ENCODE measurements at regions not wholly inside any gene's neighbourhood (a gene's known extent, or its start where the extent isn't known, plus 50 kb on each side); places are given as distances from the start of the nearest gene placed in this dataset.

DNA sequence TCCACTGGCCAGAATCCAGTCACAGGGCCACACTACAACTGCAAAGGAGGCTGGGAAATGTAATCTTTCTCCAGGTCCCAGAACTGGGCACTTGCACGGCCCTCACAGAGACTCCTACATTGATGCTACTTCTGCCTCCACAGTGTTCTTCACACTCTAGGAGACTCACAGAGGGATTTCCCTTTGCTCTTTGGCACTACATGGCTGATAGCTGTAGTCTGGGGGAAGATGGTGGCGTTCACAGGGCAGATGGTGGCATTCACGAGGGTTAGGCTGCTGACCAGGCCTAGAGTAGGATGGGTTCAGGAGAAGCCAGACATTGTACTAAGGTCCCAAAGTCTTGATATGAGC lies 151.1 kb downstream of the NUAK1 start:
- TF ChIP-seq, protein P1, sequence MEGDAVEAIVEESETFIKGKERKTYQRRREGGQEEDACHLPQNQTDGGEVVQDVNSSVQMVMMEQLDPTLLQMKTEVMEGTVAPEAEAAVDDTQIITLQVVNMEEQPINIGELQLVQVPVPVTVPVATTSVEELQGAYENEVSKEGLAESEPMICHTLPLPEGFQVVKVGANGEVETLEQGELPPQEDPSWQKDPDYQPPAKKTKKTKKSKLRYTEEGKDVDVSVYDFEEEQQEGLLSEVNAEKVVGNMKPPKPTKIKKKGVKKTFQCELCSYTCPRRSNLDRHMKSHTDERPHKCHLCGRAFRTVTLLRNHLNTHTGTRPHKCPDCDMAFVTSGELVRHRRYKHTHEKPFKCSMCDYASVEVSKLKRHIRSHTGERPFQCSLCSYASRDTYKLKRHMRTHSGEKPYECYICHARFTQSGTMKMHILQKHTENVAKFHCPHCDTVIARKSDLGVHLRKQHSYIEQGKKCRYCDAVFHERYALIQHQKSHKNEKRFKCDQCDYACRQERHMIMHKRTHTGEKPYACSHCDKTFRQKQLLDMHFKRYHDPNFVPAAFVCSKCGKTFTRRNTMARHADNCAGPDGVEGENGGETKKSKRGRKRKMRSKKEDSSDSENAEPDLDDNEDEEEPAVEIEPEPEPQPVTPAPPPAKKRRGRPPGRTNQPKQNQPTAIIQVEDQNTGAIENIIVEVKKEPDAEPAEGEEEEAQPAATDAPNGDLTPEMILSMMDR (IDR thresholded peaks at IDR 0.05; ENCODE audit: low read depth, low read length), result no peak
- DNase-seq (ENCODE audit: extremely low read depth, low read depth), result no peak

DNA sequence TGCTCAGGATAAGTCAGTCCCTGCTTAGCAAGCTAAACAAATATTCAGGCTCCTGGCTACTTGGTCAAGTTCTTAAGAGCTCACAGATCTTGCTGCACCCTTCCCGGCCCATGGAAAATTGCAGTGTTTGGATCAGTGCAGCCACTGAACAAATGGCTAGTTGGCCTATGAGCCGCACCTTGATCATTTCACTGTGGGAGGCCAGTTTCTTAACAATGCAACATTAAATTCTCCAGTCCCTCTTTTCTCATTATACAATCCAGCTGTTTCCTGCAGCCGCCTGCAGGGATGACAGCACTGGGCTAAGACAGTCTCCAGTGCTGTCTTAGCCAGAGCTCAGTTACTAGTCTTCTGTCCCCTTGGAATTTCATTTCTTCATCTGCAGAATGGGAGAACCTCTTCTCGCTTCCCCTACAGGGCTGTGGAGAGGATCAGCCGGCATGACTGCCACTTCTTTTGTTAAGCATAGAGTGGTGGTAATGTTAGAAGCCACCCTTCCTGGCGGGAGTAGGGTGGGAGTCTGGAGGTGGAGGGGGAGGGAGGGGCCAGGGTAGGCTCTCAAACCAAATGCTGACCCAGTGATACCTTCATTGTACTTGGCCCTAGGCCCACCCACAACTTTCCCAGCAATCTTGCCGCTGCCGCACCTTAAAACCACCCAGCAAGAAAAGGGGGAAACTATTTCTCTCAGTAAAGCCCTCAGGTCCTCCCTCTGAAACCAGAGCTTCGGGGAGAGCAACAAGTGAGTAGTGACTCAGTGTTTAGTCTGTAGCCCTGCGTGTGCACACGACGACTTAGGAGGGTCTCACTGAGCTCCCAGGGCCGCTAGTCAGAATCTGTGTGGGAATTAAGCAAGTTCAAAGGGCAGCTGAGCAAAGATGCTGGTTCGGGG lies 145.7 kb downstream of the NUAK1 start:
- TF ChIP-seq, protein P1 (IDR thresholded peaks at IDR 0.05; ENCODE audit: low read depth, low read length), result no peak

DNA sequence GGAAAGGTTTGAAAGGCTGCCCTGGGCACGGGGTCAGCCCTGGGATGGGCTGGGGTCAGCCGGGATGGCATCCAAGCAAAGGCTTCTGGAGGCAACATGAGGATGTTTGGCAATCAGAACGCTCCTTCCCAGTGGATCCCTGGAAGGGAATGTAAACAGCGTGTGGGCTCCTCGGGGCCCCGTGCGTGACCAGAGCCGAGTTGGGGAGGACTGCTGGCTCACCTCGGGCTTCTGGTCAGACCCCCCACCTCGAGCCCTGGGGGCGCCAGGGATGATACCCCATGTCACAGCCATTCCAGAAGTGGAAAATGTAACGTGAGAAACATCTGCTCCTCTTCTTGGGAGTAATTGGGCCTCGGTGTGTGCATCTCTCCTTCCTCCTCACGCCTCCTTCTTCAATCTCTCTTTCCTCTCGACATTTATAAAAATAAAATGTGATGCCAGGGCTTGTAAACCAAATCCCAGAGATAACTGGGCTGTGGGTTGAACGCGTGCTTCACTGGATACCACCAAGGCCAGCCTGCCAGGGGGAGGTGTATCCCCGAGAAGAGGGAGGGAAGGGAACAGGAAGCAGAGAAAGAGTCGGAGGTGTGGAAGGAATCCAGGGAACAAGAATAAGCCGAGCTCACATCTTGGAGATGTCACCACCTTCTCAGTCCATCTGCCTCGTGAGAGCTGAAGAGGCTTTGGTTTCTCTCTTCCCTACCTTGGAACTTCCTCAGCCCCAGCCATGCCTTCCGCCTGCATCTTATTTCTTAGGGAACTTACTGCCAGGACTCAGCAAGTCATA lies 144.8 kb downstream of the NUAK1 start:
- TF ChIP-seq, protein P1 (IDR thresholded peaks at IDR 0.05; ENCODE audit: low read depth, low read length), result no peak

More for the DNA sequence above, 145.7 kb downstream of the NUAK1 start:
- no peak for DNase-seq (ENCODE audit: extremely low read depth, low read depth)

DNA sequence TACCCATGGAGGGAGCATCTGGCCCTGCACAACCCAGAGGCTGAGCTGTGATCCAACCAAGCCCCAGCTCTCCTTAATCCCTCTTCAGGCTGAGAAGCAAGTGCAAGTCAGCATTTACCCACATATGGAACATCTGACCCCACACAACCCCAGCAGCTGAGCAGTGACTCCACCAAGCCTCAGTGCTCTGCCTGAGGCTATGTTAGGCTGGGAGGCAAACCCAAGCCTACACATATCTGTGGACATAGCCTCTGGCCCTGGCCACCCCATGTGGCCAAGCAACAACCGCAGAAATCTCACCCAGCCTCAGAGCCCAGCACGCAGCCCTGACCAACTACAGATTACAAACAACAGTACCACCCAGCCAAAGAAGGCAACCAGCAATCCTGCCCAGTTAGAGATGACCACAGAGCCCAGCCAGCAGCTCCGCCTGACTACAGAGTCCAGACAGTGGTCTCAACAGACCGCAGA lies 142.8 kb downstream of the NUAK1 start:
- TF ChIP-seq, protein P1 (IDR thresholded peaks at IDR 0.05; ENCODE audit: low read depth, low read length), result no peak
- DNase-seq (ENCODE audit: extremely low read depth, low read depth), result peak; percentile 54

More for the DNA sequence above, 144.8 kb downstream of the NUAK1 start:
- no peak for DNase-seq (ENCODE audit: extremely low read depth, low read depth)

DNA sequence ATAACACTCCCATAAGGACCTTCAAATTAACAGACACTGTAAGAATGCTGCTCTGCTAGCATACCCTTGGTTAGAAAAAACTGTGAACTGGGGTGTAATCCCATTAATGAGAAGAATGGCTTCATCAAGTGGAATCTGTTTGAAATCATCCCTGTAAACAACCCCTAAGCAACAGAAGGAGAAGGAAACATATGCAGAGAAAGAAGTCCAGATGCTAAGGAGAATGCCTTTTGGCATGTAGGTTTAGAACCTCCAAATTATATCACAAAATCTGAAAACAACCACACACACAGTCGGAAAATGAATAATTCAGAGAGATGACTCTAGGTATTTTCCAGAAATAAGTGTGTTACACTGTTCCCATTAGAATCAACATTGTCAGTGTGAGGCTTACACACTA lies 140.2 kb downstream of the NUAK1 start:
- DNase-seq (ENCODE audit: extremely low read depth, low read depth), result no peak
- TF ChIP-seq, protein P1 (IDR thresholded peaks at IDR 0.05; ENCODE audit: low read depth, low read length), result no peak

DNA sequence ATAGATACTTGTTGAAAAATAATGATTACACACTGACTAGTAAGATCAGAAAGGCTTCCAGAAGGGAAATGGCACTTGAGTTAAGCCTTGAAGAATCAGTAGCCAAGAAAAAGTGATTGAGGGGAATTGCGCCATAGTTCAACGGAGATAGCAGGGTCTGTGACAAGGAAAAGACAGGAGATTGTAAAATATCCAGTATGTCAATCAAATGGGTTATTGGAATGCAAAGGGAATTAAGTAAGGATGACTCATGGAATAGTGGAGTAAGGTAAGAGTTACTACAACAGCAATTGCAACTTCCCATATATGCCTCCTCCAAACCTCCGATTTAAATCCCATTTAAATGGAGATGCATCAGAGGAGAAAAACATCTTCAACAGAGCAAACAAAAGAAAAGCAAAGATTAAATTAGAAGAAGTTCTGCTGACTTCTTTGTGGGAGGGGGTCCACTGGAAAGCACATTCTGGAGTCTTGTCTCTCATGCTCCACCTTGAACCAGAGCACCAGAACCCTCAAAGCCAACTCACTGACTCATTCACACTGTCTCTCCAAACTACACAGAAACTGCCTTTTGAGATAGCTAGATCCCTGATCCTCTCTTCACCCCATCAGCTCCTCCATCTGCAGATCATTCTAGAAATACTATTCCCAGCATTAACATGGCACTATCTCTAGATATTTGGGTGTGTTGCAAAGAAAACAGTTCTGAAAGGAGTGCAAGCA lies 138.2 kb downstream of the NUAK1 start:
- TF ChIP-seq, protein P1 (IDR thresholded peaks at IDR 0.05; ENCODE audit: low read depth, low read length), result no peak
- DNase-seq (ENCODE audit: extremely low read depth, low read depth), result no peak

Measured in AG09319 (cell line).